GM12872 (cell line): ENCODE measurements at regions not wholly inside any gene's neighbourhood (a gene's known extent, or its start where the extent isn't known, plus 50 kb on each side); places are given as distances from the start of the nearest gene placed in this dataset.

Experiments
- CTCF ChIP-seq: IDR thresholded peaks from 3 replicates; pipeline ENCODE4 v1.5.1; 2011; ENCODE audit warnings: low read depth, mild to moderate bottlenecking, low read length, moderate library complexity; ENCODE audit not compliant: insufficient read depth

DNA sequence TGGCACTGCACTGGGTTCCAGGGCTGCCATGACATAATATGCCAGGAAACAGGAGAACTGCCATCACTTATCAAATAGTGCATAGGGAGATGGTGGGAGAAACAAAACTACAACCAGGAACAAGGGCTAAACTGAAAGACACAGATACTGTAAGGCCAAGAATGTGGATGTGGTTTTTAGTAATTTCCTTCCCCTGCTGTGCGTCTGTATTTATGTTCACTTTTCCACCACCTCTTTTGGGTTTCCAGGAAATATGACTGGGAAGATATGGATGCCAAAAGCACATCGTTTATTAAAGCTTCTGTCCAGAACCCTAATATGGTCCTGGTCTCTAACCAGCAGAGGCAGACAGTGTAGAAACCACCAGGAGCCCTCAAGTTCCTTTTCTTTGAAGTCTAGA is 759.7 kb upstream of the FANCL start:
- TF ChIP-seq CTCF = no peak

GRCh38 chr2:58992062-58992706 is 751.1 kb upstream of the FANCL start:
- no peak for TF ChIP-seq CTCF

- no peak for TF ChIP-seq CTCF
Measured at GRCh38 chr2:58991357-58991756, 750.2 kb upstream of the FANCL start.

DNA sequence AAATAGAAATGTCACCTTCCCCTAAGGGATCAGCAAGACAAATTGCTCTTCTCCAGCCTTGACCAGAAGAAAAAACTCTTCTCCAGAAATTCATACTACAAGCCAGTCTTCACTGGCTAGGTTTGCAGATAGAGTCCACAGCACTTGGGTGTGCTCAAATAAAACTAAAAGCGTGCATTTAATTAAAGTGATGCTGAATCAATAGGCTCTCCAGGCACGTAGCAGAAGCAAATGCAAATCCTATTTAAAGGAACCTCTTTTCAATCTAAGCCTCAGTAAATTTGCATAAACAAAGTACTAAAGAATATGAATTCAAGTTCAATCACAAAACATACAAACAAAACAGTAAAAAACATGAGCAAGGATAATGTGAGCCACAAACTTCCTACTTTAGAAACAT is 744.4 kb upstream of the FANCL start:
- TF ChIP-seq CTCF = no peak

DNA sequence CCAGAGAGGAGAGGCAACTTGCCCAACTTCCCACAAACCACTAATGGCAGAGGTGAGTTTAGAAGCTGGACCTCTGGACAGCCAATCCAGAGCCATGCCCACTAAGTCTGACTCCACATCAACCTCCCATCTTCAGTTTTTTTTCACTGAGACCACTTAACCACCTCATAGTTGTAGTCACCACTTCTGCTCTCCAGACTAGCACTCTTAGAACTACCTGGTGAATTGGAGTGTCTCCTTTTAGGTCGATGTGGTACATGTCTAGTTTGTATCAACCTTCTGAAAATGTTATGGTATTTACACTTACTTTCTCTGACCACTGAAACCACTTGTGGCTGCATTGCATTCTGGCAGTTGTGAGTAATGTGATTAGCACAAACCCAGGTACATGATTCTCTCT is 743.6 kb upstream of the FANCL start:
- TF ChIP-seq CTCF = no peak

DNA sequence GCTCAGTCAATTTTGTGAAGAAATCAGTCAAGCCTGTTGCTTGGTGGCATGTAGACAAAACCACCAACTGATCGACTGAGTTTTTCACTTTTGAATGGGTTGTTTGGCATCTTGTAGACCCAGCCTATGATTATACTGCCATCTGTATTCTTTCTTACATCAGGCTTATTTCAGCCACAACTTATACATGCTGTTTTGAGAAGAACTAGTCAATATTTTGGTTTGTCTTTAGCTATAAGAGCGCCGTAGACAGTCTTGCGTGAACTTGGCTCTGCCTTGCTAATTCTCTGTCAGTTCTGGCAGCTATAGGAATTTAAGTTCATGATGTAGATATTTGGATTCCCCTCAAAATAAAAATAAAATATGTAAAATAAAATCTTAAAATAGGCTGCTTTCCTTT is 742.0 kb upstream of the FANCL start:
- TF ChIP-seq CTCF = no peak

DNA sequence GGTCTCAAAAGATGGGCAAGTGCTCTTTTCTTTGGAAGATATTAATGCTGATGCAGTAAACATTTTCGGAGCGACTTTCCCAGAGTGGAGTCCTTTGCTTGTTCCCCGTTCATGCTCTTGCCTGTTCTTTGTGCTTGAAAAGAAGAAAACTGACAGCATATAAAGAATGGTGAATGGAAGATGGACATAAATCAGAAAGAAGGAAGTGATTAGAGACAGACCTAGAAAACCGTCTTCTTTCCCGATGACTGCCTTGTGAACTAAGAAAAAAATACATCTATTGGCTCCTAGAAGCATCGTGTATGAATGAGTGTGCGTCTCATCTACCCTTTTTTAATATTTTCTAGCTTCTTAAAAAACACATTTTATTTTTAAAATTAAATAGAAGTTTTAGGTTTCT is 740.1 kb upstream of the FANCL start:
- no peak for TF ChIP-seq CTCF
